ENCODE measurements at regions not wholly inside any gene's neighbourhood (a gene's known extent, or its start where the extent isn't known, plus 50 kb on each side); places are given as distances from the start of the nearest gene placed in this dataset.
"Not testable (repeated sequence)": the region's sequence is repeated elsewhere in the genome, so short reads cannot be mapped to it uniquely, and the experiment has no call there.

DNA sequence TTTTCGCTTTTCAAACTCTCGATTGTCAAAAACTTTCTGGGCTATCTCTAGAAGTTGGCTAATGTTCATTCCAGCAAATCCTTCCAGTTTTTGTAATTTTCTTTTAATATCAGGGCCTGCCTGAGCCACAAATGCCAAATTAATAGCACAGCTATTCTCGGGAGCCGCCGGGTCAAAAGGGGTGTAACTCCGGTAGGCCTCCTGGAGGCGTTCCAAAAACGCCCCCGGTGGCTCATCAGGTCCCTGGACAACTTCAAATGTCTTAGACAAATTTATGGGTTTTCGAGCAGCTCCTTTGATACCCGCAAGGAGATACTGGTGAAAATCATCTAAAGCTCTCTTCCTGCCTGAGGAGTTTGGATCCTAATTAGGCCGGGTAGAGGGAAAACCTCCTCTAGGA lies 117.9 kb upstream of the PZP start:
- DNase-seq (ENCODE audit: low read depth): no peak
- TF ChIP-seq CTCF (conservative IDR thresholded peaks at IDR 0.05; ENCODE audit: low read length): no peak
- no peak overlapping the region for H3K4me3 ChIP-seq (ENCODE audit: low read length)

GRCh38 chr12:9325471-9325870 lies 117.3 kb upstream of the PZP start:
- DNase-seq (ENCODE audit: low read depth): no peak
- H3K4me3 ChIP-seq (ENCODE audit: low read length): no peak overlapping the region
- TF ChIP-seq CTCF (conservative IDR thresholded peaks at IDR 0.05; ENCODE audit: low read length): no peak

DNA sequence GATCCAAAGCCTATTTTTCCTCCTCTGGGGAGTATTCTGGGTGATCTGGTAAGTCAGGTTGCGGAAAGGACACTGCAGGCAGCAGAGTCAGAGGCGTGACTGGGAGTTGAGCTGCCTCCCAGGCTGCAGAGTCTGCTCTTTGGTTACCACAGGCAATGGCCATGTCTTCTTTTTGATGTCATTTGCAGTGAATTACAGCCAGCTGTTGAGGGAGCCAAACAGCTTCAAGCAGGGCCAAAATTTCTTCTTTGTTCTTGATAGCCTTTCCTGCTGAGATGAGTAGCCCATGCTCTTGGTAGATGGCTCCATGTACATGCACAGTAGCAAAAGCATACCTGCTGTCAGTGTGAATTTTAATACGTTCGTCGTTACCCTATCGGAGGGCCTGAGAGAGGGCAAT lies 116.6 kb upstream of the PZP start:
- H3K4me3 ChIP-seq (ENCODE audit: low read length): no peak overlapping the region
- DNase-seq (ENCODE audit: low read depth): no peak
- TF ChIP-seq CTCF (conservative IDR thresholded peaks at IDR 0.05; ENCODE audit: low read length): no peak

- TF ChIP-seq CTCF (conservative IDR thresholded peaks at IDR 0.05; ENCODE audit: low read length): no peak
- no peak overlapping the region for H3K4me3 ChIP-seq (ENCODE audit: low read length)
- no peak for DNase-seq (ENCODE audit: low read depth)
These were observed 115.0 kb upstream of the PZP start for GRCh38 chr12:9323144-9323681.

- no peak for TF ChIP-seq CTCF (conservative IDR thresholded peaks at IDR 0.05; ENCODE audit: low read length)
- H3K4me3 ChIP-seq (ENCODE audit: low read length): no peak overlapping the region
- DNase-seq (ENCODE audit: low read depth): no peak
These were observed 111.6 kb upstream of the PZP start for GRCh38 chr12:9319842-9320173.

DNA sequence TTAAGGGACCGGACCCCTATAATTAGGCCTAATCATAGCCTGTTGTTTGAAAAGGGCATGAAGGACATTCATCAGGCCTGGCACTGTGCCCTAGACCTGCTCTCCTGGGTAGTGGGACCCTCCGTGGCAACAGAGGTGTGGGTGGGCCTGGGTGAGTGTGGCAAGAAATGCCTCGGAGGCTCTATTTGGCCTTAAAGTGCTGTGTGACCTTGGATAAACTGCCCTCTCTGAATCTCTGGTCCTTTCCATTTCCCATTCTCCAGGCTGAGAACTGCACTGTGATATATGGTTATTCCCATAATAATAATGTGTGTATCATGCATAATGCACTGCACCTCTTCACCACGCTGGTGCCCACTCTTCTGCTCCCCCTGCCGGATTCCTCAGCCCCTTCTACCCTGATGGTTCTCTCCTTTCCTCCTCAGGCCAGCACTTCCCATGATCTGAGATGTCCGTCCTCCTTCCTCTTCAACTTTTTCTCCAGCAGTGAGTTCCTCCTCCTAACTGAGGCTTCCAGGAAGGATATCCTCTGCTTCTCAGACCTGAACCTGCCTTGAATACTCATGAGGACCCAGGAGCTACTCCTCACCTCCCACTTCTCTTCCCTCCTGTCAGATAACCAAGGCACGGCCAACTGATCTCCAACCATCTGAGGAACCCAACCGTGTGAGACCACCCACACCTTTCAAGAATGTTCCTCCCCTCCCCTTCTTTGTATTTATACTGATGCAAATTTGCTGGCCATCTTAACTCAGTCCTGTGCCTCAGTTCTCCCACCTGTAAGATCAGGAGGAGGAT lies 111.0 kb upstream of the PZP start:
- no peak for DNase-seq (ENCODE audit: low read depth)
- no peak overlapping the region for H3K4me3 ChIP-seq (ENCODE audit: low read length)
- TF ChIP-seq CTCF (conservative IDR thresholded peaks at IDR 0.05; ENCODE audit: low read length): no peak

GRCh38 chr12:9313479-9313878 lies 105.3 kb upstream of the PZP start:
- not testable (repeated sequence) for H3K4me3 ChIP-seq (ENCODE audit: low read length); DNase-seq (ENCODE audit: low read depth)

DNA sequence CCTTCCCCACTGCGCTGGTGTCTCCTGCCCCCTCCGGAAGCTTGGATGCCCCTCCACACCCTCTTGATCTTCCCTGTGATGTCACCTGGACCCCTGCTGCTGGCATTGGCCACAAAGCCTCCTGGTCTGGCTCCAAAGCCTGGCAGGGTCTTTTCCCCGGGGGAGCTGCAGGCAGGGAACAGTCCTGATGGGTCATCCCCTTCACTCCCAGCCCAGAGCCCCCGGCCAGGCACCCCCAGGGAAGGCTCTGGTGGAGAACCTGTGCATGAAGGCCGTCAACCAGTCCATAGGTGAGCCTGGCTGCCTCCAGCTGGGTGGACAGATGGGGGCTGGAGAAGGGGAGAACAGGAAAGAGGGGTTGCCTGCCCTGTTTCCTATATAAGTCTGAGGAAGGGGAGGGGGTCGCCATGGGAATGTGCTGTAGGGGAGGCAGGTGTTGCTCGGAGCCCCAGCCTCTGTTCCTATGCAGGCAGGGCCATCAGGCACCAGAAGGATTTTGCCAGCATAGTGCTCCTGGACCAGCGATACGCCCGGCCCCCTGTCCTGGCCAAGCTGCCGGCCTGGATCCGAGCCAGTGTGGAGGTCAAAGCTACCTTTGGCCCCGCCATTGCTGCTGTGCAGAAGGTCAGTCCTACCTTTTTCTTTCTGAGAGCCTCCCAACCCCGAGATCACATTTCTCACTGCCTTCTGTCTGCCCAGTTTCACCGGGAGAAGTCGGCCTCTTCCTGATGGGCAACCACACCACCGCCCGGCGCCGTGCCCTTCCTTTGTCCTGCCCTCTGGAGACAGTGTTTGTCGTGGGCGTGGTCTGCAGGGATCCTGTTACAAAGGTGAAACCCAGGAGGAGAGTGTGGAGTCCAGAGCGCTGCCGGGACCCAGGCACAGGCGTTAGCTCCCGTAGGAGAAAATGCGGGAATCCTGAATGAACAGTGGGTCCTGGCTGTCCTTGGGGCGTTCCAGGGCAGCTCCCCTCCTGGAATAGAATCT lies 104.5 kb upstream of the PZP start:
- H3K4me3 ChIP-seq (ENCODE audit: low read length); DNase-seq (ENCODE audit: low read depth): not testable (repeated sequence)

GRCh38 chr12:9311454-9311853 lies 103.3 kb upstream of the PZP start:
- DNase-seq (ENCODE audit: low read depth); H3K4me3 ChIP-seq (ENCODE audit: low read length): not testable (repeated sequence)

DNA sequence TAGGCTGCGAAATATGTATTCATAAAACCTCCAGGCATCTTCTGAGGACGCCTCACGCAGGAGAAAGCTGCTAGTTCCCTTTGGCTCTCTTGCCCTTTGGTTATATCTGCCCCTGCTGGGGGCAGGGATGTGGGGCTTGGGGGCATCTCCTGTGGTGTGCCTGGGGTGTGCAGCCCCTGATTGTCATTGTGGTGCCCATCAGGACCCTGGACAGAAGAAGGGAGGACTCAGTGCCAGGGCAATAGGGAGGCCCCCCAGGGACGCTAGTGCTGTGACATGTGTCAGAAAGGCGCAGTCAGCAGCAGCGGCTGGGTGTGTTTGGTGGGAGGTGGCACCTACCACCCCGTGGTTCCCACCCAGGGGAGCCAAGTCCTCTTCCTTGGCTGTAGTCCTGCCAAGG lies 102.5 kb upstream of the PZP start:
- not testable (repeated sequence) for H3K4me3 ChIP-seq (ENCODE audit: low read length); DNase-seq (ENCODE audit: low read depth)

DNA sequence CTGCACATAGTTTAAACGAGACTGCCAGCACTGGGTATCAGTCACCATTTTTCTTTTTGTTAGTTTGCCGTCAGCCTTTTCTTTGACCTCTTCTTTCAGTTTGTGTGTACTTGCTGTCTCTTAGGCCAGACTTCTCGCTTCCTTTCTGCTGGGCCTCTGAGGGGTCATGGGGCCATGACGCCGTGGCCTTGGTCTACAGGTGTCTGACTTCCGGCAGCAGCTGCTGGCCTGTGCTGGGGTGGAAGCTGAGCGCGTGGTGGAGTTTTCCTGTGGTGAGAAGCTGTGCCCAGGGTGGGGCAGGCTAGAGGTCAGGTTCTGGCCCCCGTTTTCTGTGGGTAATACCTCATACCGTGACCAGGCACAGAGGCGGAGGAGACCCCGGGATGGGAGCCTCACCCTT lies 101.6 kb upstream of the PZP start:
- not testable (repeated sequence) for H3K4me3 ChIP-seq (ENCODE audit: low read length); DNase-seq (ENCODE audit: low read depth)
